NAMALWA (cell line): ENCODE measurements at regions not wholly inside any gene's neighbourhood (a gene's known extent, or its start where the extent isn't known, plus 50 kb on each side); places are given as distances from the start of the nearest gene placed in this dataset.
"Not testable (repeated sequence)": the region's sequence is repeated elsewhere in the genome, so short reads cannot be mapped to it uniquely, and the experiment has no call there.

Experiments used
- DNase-seq: peaks from one replicate; pipeline ENCODE4 v3.0.0-alpha.2; 2015; ENCODE audit warnings: low spot score

DNA sequence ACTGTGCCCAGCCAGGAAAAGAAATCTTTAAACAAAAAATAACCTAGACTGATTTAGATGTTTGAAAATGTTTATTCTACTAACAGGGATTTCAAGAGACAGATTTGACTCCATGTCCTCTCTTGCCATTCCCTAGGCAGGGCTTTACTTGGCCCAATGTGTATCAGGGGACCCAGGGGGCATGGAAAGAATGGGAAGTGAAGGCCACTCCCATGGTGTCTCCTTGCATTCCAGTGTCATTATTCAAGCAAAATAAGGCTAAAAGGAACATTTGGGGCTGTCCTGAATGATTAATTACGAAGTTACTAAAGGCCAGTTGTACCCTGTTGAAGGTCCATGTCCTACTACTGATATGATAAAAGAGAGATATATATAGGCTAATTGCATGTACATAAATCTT lies 151.9 kb upstream of the ATF7IP start:
- DNase-seq: no peak

DNA sequence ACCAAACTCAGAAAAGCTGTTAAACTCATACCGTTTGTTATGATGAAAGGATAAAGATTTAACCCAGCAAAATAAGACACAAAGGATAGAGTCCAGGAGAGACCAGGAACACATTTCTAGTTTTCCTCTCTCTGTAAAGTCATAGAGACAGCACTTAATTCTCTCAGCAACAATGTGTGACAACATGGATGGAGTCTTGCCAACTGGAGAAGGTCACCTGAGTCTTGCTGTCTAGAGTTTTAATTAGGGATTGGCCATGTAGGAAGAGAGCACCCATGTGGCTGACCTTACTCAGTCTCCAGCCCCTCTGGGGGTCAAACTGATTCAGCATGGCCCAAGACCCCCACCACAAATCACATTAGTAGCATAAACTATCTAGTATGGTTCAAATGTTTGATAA lies 151.0 kb upstream of the ATF7IP start:
- no peak for DNase-seq

DNA sequence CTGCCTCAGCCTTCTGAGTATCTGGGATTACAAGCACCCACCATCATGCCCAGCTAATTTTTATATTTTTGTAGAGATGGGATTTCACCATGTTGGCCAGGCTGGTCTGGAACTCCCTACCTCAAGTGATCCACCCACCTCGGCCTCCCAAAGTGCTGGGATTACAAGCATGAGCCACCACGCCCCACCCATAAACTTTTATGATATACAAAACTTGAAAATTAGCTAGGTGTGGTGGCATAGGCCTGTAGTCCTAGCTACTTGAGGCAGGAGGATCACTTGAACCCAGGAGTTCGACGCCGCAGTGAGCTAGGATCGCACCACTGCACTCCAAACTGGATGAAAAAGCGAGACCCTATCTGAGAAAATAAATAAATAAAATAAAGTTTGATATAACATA lies 149.5 kb upstream of the ATF7IP start:
- DNase-seq: not testable (repeated sequence)

DNA sequence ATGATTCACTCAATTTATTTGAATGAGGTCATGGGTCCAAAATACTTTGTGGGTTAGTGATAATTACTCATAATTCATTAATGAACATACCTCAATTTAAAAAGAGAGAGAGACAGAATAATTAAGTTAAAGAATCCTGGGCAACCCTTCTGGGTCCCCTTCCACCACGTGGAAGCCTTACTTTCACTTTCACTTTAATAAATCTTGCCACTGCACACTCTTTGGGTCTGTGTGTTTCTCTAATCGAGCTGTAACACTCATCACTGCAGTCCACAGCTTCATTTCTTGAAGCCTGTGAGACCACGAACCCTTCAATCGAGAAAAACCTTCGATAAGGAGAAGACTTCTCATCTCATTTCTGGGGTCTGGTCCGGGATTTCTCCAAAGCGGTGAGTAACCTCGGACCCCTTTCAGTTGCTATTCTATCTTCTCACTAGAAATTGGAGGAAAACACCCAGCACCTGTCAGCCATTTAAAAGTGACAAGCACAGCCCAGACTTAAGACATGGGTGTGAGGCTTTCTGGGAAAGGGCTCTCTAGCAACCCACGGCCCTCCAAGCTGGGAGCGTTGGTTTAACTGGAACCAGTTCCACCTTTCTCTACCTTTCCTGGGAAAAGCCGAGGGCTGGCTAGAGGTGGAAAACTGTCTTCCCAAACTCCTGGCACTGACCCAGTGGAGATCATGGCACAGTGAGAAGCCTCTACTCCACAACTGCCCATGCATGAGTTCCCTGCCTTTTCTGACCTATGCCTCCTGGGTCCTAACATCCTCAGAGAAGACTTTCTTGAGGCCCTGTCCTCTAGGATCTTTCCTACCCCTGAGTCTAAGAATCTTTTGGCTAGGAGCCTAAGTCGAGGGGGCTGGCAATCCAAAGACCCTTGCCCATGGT lies 148.8 kb upstream of the ATF7IP start:
- DNase-seq: peak; percentile 25

DNA sequence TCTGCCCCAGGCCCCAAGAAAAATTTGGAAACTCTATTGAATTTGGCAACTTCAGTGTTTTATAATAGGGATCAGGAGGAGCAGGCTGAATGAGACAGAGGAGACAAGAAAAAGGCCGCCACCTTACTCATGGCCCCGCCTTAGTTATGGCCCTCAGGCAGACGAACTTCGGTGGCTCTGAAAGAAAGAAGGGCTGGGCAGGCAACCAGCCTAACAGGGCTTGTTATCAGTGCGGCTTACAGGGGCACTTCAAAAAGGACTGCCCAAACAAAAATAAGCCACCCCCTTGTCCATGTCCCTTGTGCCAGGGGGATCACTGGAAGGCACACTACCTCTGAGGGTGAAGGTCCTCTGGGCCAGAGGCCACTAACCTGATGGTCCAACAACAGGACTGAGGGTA lies 146.3 kb upstream of the ATF7IP start:
- no peak for DNase-seq

DNA sequence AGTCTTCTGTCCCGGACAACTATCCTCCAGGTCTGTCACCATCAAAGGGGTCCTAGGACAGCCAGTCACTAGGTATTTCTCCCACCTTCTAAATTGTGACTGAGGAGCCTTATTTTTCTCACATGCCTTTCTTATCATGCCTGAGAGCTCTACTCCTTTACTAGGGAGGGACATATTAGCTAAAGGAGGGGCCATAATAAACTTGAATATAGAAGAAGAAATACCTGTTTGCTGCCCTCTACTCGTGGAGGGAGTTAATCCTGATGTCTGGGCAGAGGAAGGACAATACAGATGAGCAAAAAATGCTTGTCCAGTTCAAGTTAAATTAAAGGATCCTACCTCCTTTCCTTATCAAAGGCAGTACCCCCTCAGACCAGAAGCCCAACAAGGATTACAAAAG lies 145.8 kb upstream of the ATF7IP start:
- DNase-seq: not testable (repeated sequence)

DNA sequence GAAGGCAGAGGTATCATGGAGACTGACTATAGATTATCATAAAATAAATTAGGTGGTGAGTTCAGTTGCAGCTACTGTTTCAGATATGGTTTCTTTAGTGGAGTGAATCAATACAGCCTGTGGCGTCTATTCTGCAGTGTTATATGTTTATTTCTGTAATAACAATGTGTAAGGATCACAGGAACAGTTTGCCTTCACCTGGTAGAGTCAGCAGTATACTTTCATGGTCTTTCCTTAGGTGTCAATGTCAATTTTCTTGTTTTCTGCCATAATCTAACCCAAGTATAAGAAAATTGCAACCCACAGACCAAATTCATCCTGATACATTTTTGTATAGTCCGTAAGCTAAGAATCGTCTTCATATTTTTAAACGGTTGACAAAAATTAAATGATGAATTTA lies 140.4 kb upstream of the ATF7IP start:
- no peak for DNase-seq

DNA sequence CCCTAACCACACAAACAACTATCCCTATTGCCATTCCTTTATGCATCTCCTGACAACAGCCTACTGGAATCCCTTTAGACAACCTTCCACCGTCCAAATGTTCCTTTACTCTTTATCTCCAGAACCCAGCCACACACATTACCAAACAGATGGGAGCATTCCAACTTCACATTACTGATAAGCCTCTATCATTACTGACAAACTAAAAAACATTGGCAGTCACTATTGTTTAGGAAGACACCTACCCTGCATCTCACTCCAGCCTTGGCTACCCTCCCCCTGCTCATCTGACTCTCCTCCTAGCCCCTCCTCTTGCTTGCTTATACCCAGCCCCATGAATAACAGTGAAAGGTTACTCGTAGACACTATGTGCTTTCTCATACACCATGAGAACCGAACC lies 130.3 kb upstream of the ATF7IP start:
- not testable (repeated sequence) for DNase-seq

DNA sequence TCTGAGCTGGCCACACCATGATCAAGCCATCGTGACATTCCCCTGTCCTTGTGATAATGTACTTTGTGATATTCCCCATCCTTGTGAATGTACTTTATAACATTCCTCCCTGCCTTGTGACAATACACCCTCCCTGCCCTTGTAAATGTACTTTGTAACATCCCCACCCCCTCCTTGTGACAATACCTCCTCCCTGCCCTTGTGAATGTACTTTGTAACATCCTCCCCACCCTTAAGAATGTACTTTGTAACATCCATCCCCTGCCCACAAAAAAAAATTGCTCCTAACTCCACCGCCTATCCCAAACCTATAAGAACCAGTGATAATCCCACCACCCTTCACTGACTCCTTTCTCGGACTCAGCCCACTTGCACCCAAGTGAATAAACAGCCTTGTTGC lies 128.8 kb upstream of the ATF7IP start:
- not testable (repeated sequence) for DNase-seq

DNA sequence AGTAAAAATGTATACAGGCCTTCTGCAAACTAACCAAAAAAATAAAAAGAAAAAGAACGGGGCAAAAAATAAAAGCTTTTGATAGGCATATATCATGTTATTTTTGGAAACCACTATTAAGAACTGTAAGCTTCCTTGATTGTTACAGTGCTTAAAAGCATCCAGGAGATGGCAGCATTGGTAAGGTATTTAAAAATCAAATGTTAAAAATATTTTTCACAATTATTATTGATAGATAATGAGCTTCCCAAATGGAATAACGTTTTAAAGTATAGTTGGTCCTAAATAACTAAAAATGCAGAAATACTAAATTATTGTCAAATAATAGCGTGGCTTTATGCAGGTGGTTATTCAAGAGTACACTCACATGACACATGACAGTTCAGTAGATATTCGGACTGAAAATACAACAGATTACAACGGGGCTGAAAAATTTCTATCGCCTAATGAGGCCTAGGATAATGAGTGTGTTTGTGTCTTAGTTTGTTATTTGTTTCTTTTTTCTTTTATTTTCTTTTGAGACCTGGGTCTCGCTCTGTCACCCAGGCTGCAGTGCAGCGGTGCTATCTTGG lies 127.2 kb upstream of the ATF7IP start:
- peak; percentile 63 for DNase-seq

DNA sequence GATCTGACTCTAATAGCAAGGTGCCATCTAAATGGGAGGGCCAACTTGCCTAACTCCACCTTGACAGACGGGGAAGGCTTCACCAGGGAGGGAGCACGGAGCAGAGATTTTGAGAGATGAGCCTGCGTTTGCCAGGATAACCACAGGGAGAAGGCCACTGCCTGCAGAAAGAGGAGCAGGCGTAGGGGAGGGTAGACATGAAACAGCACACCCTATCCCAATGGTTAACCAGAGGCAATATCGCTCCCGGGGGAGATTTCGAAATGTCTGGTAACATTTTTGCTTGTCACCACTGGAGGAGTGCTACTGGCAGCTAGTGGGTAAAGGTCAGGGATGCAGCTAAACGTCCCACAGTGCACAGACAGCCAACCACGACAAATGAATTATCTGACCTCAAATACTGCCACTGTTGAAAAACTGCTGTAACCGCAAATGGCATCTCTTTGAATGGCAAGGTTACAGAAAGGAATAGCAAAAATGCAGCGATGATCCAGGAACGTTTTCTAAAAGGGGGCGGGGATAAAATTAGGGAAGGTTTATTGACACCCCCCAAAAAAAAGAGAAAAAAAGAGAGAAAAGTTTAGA lies 126.0 kb upstream of the ATF7IP start:
- peak; percentile 56 for DNase-seq

DNA sequence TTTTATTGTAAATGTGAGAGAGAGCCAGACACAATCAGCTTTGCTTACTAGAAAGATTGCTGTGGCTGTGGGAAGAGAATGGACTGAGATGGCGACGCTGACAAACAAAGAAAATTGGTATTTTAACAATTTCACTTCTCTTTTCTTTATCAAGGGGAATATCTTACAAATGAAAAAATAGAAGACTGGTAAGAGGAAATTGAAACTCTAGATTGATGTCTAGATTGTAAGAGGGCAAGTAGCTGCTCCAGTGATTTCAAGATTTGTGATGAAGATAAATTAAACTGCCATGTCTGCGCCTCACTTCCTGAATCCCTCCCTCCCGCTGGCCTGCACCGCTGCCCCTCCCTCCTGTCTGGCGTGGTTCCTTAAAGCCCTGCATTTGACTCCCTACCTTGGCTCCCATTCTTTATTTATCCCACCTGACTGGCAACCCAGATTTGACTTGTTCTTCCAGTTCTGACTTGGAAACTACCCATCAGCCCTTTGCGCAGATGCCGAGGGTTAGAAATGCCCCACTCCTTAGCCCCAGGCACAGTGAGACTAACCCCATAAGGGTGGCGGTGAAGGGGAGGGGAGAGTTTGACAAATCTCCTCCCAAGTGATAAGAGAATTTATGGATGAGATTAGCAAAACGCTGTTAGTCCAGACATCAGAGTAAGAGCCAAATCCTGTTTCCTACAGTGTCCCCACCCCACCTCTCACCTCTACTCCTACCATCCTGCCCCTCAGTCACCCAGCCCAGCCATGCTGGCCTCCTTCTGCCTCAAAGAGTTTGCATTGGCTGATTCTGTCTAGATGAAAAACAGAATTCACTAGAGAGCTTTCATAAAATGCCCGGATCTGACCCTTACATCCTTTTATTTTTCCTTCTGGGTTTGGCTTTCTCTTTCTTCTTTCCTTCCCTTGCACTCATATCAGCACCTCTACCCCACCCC lies 125.3 kb upstream of the ATF7IP start:
- DNase-seq: peak; percentile 48

DNA sequence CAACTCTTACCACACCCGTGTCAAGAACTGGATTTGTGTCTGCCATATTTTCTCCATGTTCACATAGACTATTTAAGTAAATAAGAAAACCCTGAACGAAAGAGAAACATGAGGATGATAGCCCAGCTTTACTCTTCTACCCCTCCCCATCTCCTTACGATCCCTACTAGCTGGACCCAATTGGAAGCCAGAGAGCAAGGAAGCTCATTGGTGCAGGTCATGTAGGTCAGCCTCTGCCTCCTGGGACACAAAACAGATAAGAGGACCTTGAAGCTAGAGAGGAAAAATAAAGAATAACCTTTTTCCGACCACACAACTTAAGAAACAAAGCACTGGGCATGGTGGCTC lies 124.6 kb upstream of the ATF7IP start:
- DNase-seq: no peak

DNA sequence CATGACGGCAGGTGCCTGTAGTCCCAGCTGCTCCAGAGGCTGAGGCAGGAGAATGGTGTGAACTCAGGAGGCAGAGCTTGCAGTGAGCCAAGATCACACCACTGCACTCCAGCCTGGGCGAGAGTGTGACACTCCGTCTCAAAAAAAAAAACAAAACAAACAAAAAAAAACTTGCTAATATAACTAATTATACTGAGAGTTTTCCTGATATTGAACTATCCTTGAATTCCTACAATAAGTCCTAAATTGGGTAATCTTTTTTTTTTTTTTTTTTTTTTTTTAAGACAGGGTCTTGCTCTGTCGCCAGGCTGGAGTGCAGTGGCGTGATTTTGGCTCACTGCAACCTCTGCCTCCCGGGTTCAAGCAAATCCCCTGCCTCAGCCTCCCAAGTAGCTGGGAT lies 122.7 kb upstream of the ATF7IP start:
- not testable (repeated sequence) for DNase-seq

DNA sequence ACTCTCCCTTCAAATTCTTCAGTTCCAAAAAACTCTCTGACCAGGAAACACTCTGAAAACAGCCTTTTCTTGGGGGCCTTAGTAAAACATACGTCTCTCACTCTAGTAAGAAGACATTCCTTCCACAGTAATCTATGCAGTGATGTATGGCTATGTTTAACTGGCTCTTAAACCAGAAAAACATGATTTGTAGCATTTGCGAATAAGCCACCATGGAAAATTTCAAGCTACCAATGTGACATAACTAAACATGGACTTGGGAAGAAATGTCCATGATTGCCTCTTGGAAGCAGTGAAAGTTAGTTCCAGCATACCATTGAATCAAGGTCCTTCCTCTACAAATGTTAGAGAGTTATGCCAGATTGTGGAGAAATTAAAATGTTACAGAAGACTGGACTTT lies 121.5 kb upstream of the ATF7IP start:
- no peak for DNase-seq

DNA sequence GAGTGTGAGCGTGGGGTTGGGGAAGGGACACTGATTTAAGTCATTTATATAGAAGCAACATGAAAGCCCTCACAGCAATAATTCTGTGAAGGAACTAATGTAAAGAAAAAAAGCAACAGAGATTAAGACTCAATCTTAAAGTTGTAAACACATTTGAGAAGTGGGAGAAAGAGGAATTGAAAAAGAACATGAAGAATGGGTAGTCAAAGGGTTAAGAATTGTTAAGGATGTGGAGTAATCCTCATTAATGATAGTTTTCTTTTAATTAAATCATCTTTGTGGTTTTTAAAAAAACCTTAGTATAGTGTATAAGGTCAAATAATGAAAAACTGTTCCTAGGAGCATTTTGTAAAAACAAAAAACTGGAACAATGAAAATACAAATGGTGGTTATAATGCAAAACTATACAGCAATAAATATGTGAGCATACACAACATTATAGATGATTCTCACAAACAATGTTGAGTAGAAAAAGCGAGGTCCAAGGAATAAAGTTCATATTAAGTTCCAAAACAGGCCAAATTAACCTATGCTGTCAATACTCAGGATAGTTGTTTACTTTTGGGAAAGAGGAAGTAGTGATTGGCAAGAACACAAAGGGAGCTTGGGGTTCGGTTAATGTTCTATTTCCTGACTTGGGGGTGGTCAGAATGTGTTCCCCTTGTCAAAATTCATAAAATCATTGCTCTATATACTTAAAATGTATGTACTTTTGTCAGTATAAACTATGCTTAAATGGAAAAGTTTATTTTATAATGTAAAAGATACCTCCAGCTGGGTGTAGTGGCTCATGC lies 120.4 kb upstream of the ATF7IP start:
- DNase-seq: peak; percentile 18

DNA sequence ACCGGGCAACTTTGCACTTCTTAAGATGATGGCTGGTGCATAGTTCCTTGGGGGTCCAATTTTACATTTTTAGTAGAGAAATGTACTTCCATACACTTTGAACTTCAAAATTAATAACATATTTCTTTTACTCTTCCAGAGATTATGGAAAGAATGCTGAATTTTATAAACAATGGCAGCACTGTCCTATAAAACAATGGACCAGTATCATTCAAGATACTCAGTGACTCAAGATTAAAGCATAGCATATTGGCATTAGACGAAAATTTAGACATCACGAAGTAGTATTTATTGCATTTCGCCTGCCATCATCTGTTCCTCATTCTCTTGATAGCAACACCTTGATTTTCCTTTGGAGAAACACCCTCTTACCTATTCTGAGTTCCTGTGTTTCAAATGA lies 118.3 kb upstream of the ATF7IP start:
- no peak for DNase-seq

DNA sequence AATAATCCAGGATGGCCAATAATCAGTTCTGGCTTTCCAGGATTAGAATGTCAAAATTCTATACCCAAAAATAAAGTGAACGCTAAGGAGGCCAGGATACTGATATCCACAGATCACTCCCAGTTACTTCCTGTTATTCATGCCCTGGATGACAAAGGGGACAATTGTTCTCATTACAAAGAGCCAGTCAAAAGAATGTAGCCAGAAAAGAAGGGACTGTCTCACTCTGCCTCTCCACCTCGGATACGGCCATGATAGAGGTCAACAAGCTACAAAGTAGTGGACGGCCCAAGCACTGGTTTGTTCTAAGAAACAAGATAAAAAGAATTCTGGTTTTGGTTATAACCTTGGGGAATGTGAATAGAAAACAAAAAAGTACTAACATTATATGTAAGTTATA lies 116.1 kb upstream of the ATF7IP start:
- no peak for DNase-seq

DNA sequence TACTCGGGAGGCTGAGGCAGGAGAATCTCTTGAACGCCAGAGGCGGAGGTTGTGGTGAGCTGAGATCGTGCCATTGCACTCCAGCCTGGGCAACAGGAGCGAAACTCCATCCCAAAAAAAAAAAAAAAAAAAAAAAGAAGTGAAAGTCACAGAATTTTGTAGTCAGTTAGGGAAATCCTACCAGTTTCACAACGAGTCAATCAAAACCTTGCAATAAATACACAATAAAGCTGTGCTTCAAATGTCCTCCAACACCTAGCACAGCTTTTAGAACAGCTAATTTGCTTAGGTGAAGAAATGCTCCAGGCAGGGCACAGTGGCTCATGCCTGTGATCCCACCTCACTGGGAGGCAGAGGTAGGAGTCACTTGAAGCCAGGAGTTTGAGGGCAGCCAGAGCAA lies 112.8 kb upstream of the ATF7IP start:
- no peak for DNase-seq

DNA sequence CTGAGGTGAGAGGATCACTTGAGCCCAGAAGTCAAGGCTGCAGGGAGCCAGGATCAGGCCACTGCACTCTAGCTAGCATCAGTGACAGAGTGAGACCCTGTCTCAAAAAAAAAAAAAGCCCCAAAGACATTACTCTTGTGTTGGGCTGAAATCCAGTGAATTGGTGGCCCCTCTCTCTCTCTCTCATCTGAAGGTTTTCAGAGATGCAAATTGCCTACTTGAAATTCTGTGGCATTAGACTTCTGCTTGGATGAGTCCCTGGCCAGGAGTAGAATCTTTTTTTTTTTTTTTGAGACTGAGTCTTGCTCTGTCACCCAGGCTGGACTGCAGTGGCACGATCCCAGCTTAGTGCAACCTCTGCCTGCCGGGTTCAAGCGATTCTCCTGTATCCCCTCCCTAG lies 112.0 kb upstream of the ATF7IP start:
- no peak for DNase-seq

DNA sequence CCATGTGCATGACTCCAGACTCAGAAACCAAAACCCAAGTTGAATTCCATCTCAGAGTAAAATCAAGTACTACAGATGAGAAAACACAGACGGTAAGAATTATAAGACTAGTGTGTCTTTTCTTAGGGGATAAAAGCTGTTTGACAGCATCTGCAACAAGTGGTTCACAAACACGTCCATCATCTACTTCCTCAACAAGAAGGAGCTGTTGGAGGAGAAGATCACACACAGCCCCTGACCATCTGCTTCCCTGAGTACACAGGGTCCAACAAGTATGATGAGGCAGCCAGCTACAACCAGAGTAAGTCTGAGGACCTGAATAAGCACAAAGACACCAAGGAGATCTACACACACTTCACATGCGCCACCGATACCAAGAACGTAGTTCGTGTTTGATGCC lies 110.7 kb upstream of the ATF7IP start:
- DNase-seq: no peak

DNA sequence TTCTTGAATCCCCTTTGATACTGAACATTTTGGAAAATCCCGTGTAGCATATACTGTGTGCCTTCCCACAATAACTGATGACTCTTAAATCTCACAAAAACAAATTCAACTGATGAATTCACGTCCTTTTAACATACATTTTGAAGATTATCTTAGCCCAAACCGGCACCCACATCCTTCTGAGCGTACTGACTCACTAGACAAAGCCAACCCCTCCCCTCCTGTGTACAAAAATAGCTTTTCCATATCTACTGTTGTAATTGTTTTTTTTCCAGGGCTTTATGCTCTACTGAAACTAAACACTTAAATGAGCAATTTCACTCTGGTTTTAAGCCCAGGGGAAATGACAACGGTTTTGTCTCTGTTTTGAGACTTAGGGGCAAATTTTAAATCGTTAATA lies 109.4 kb upstream of the ATF7IP start:
- no peak for DNase-seq
